CD14-positive monocyte (primary cell): ENCODE measurements at regions not wholly inside any gene's neighbourhood (a gene's known extent, or its start where the extent isn't known, plus 50 kb on each side); places are given as distances from the start of the nearest gene placed in this dataset.

Source experiments
- DNase-seq, 3 donors: peaks; one replicate each; pipeline ENCODE4 v3.0.0-alpha.2; 2011 to 2022
- H2AFZ ChIP-seq: 2 replicates; pipeline ENCODE4 v1.6.0; 2012; ENCODE audit warnings: mild to moderate bottlenecking, low read depth, low read length, inconsistent platforms; ENCODE audit not compliant: insufficient read depth, poor library complexity, severe bottlenecking
- H3K27ac ChIP-seq, 2 donors: 1 replicate in 1 of 2; 2 replicates in 1 of 2; pipeline ENCODE4 v1.5.1; 2012 to 2013; ENCODE audit warnings: low read length in 2 of 2, control low read depth in 1 of 2, inconsistent platforms in 1 of 2, low read depth in 1 of 2, mild to moderate bottlenecking in 1 of 2
- H3K27me3 ChIP-seq, 2 donors: one replicate each; pipeline versions ENCODE4 v1.6.0 to v1.6.1; 2011 to 2013; ENCODE audit warnings: low read length in 2 of 2; ENCODE audit not compliant: control insufficient read depth in 2 of 2, insufficient read depth in 2 of 2
- H3K36me3 ChIP-seq, 2 donors: replicated peaks in 1 of 2; 1 replicate in 1 of 2; 2 replicates in 1 of 2; pipeline versions ENCODE4 v1.5.1 to v1.6.1; 2012 to 2013; ENCODE audit warnings: low read length in 2 of 2, control low read depth in 1 of 2, inconsistent platforms in 1 of 2, mild to moderate bottlenecking in 1 of 2; ENCODE audit not compliant: insufficient read depth in 2 of 2, control insufficient read depth in 1 of 2
- H3K4me1 ChIP-seq, 2 donors: 1 replicate in 1 of 2; 2 replicates in 1 of 2; pipeline versions ENCODE4 v1.5.1 to v1.6.1; 2012 to 2013; ENCODE audit warnings: low read length in 2 of 2, control low read depth in 1 of 2, inconsistent platforms in 1 of 2, mild to moderate bottlenecking in 1 of 2, moderate library complexity in 1 of 2; ENCODE audit not compliant: insufficient read depth in 2 of 2, control insufficient read depth in 1 of 2
- H3K4me2 ChIP-seq: replicated peaks from 2 replicates; pipeline ENCODE3; 2012; ENCODE audit warnings: low read length, moderate library complexity, mild to moderate bottlenecking; ENCODE audit not compliant: poor library complexity, severe bottlenecking; ENCODE audit errors: extremely low read depth
- H3K4me3 ChIP-seq, 3 experiments: fragments of 200-600 bp in 1 of 3; sonication (generic) in 1 of 3; replicated peaks in 1 of 3; 1 replicate in 2 of 3; 2 replicates in 1 of 3; pipeline ENCODE4 v1.5.1; 2011 to 2013; ENCODE audit warnings: low read length in 3 of 3, mild to moderate bottlenecking in 3 of 3, control low read depth in 2 of 3, low read depth in 2 of 3, inconsistent platforms in 1 of 3, moderate library complexity in 1 of 3
- H3K79me2 ChIP-seq: 2 replicates; pipeline ENCODE4 v1.6.0; 2012; ENCODE audit warnings: mild to moderate bottlenecking, control low read depth, inconsistent platforms, low read length, moderate library complexity; ENCODE audit not compliant: insufficient read depth
- H3K9ac ChIP-seq: 2 replicates; pipeline ENCODE4 v1.6.0; 2017; ENCODE audit warnings: low read length, mild to moderate bottlenecking; ENCODE audit not compliant: insufficient read depth, poor library complexity, severe bottlenecking
- H3K9me3 ChIP-seq, 2 donors: replicated peaks in 1 of 2; 1 replicate in 1 of 2; 2 replicates in 1 of 2; pipeline versions ENCODE4 v1.5.1 to v1.6.1; 2012 to 2013; ENCODE audit warnings: low read length in 2 of 2, control low read depth in 1 of 2; ENCODE audit not compliant: control insufficient read depth in 1 of 2, insufficient read depth in 1 of 2
- H4K20me1 ChIP-seq: 2 replicates; pipeline ENCODE4 v1.6.0; 2012; ENCODE audit warnings: mild to moderate bottlenecking, low read length, control low read depth, moderate library complexity; ENCODE audit not compliant: insufficient read depth
- H3K27ac Mint-ChIP-seq, 7 donors: one replicate each; pipeline ENCODE4 v1.8.0; 2020; ENCODE audit warnings: mild to moderate bottlenecking in 7 of 7, mixed read lengths in 7 of 7, moderate library complexity in 6 of 7, inconsistent platforms in 2 of 7
- H3K27me3 Mint-ChIP-seq, 3 donors: one replicate each; pipeline ENCODE4 v1.8.0; 2021 to 2022; ENCODE audit warnings: low read depth in 3 of 3, mild to moderate bottlenecking in 3 of 3, mixed read lengths in 3 of 3, moderate library complexity in 3 of 3, inconsistent platforms in 1 of 3
- H3K36me3 Mint-ChIP-seq, 2 donors: one replicate each; pipeline ENCODE4 v1.8.0; 2020; ENCODE audit warnings: mixed read lengths in 2 of 2, inconsistent platforms in 1 of 2, mild to moderate bottlenecking in 1 of 2
- H3K4me1 Mint-ChIP-seq: one replicate; pipeline ENCODE4 v1.8.0; 2020; ENCODE audit warnings: mild to moderate bottlenecking, mixed read lengths
- H3K4me3 Mint-ChIP-seq, 2 donors: one replicate each; pipeline ENCODE4 v1.8.0; 2020; ENCODE audit warnings: mild to moderate bottlenecking in 2 of 2, mixed read lengths in 2 of 2, moderate library complexity in 1 of 2
- H3K9me3 Mint-ChIP-seq, 7 donors: one replicate each; pipeline ENCODE4 v1.8.0; 2020 to 2022; ENCODE audit warnings: mixed read lengths in 7 of 7, mild to moderate bottlenecking in 6 of 7, moderate library complexity in 6 of 7, inconsistent platforms in 2 of 7
- CTCF ChIP-seq: fragments of 200-600 bp; IDR thresholded peaks from one replicate; pipeline ENCODE4 v1.8.0; 2022; ENCODE audit warnings: antibody characterized with exemption, mild to moderate bottlenecking
- WGBS: methylation state at CpG from one replicate; pipeline ENCODE4 v1.1.5; 2013; ENCODE audit warnings: missing lambda C conversion rate; ENCODE audit not compliant: insufficient coverage; 5-methylcytosine and 5-hydroxymethylcytosine counted together
- intact Hi-C, 2 donors: fragments of 100-400 bp; cut with micrococcal nuclease; formaldehyde crosslinking; loops; one replicate each; pipeline versions ENCODE4 v1.15.0 to v1.15.1; 2023

DNA sequence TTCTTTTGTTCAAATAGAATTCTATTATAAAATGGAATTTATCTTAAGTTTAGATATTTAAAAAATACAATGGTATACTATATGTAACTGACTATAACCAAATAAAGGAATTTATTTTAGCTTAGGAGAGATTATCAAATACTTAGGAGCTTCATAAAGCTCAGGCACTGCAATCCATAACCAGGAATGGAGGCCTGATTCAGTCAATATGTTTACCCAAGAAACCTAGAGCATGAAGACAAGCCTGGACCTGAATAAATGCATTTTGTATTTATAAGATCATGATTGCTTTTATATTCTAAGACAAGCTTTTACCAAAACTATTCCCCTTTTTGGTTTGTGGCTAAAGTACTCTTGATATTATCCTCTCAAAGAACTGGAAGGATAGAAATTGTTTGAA is 742.6 kb downstream of the FAT4 start:
- H3K27me3 ChIP-seq: no peaks in the 10 kb centered on the region
- H4K20me1 ChIP-seq: no peaks in the 10 kb centered on the region
- no peak overlapping the region for H3K4me3 ChIP-seq
- H3K4me1 ChIP-seq: no peaks in the 10 kb centered on the region
- Mint-ChIP-seq H3K4me3 (no peak overlapping the region), H3K4me1 (no peaks in the 10 kb centered on the region), H3K27ac (no peak overlapping the region), H3K9me3 (peaks cover 0 to 9% (median 2%) of the 10 kb centered on the region in 7 donors), H3K36me3 (no peaks in the 10 kb centered on the region), H3K27me3 (peaks cover 0 to 2% (median 1%) of the 10 kb centered on the region in 3 donors)
- DNase-seq: no peak
- peaks cover 0 to 3% of the 10 kb centered on the region in 2 donors for H3K9me3 ChIP-seq
- intact Hi-C loops: no loop called here
- H3K4me2 ChIP-seq: no peak overlapping the region
- H2AFZ ChIP-seq: no peak overlapping the region
- H3K27ac ChIP-seq: no peak overlapping the region
- H3K9ac ChIP-seq: no peak overlapping the region
- H3K36me3 ChIP-seq: no peaks in the 10 kb centered on the region
- H3K79me2 ChIP-seq: no peaks in the 10 kb centered on the region
- no peak for TF ChIP-seq CTCF

DNA sequence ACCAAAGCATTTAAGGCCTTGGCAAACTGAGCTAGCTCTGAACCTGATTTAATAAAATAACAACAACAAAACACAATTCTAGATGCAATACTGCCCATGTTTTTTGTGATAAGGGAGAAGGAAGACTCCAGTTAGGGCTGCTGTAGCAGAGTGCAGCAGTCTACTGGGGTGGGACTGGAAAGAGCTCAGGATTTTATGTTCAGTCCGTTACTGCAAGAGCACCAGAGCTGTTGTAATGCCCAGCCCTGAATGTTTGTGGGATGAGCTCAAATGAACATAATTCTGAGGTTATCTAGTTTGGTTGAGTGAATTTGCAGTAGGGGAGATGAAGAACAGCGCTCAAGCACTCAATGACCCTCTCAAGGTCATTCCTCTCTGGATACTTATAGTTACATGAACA is 743.8 kb downstream of the FAT4 start:
- WGBS: 83% methylated on average over 1 of the region's 2 CpGs
- intact Hi-C loops: no loop called here
- no peaks in the 10 kb centered on the region for H3K36me3 Mint-ChIP-seq

More for the DNA sequence above, 743.8 kb downstream of the FAT4 start:
- H3K4me1 Mint-ChIP-seq: no peaks in the 10 kb centered on the region
- peaks cover 0 to 3% of the 10 kb centered on the region in 2 donors for H3K9me3 ChIP-seq
- H3K4me1 ChIP-seq: no peaks in the 10 kb centered on the region
- H3K27ac ChIP-seq: no peak overlapping the region
- H3K27me3 ChIP-seq: no peaks in the 10 kb centered on the region
- H3K27me3 Mint-ChIP-seq: peaks cover 0 to 2% (median 1%) of the 10 kb centered on the region in 3 donors
- no peaks in the 10 kb centered on the region for H3K36me3 ChIP-seq
- TF ChIP-seq CTCF: no peak
- H3K79me2 ChIP-seq: no peaks in the 10 kb centered on the region
- no peak for DNase-seq
- H4K20me1 ChIP-seq: no peaks in the 10 kb centered on the region
- H3K27ac Mint-ChIP-seq: no peak overlapping the region
- H3K4me3 ChIP-seq: no peak overlapping the region
- H3K4me2 ChIP-seq: no peak overlapping the region
- H3K9me3 Mint-ChIP-seq: peaks cover 0 to 9% (median 2%) of the 10 kb centered on the region in 7 donors
- H2AFZ ChIP-seq: no peak overlapping the region
- no peak overlapping the region for H3K9ac ChIP-seq
- H3K4me3 Mint-ChIP-seq: no peak overlapping the region
